ENCODE measurements at regions not wholly inside any gene's neighbourhood (a gene's known extent, or its start where the extent isn't known, plus 50 kb on each side); places are given as distances from the start of the nearest gene placed in this dataset.
"Not testable (repeated sequence)": the region's sequence is repeated elsewhere in the genome, so short reads cannot be mapped to it uniquely, and the experiment has no call there.

DNA sequence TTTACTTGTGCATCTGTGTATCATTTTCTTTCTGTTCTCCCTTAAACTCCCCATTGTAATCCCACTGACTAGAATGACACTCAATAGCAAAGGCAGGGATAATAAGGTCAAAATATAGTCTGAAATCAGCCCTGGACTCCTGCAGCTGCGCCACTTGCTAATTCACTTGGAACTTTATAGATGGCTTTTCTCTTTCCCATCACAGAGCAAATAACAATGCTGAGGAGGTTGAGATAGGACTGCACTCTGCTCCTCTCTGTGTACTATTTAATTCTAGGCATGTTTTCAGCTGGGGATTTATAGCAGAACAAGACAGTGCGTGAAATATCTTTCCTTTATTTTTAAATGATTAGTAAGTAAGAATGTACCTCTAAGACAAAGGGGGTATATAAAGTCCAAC is 324.2 kb downstream of the LNPK start:
- DNase-seq: no peak

- no peak for DNase-seq
Measured at GRCh38 chr2:175676813-175677212, 325.3 kb downstream of the LNPK start.

DNA sequence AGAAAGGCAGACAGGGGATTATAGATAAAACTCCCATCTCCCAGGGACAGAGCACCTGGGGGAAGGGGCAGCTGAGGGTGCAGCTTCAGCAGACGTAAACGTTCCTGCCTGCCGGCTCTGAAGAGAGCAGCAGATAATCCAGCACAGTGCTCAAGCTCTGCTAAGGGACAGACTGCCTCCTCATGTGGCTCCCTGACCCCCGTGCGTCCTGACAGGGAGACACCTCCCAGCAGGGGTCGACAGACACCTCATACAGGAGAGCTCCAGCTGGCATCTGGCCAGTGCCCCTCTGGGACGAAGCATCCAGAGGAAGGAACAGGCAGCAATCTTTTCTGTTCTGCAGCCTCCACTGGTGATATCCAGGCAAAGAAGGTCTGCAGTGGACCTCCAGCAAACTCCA is 333.3 kb downstream of the LNPK start:
- not testable (repeated sequence) for DNase-seq

GRCh38 chr2:175662335-175662734 is 339.7 kb downstream of the LNPK start:
- no peak for DNase-seq

DNA sequence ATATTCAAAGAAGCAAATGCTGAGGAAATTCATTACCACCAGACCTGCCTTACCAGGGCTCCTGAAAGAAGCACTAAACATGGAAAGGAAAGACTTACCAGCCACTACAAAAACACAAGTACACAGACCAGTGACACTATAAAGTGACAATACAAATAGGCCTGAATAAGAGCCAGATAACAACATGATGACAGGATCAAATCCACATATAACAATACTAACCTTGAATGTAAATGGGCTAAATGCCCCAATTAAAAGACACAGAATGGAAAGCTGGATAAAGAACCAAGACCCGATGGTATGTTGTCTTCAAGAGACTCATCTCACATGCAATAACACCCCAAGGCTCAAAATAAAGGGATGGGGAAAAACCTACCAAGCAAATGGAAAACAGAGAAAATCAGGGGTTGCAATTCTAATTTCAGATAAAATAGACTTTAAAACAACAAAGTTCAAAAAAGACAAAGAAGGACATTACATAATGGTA is 353.4 kb downstream of the LNPK start:
- DNase-seq: no peak

GRCh38 chr2:175647058-175647457 is 355.0 kb downstream of the LNPK start:
- peak; percentile 43 for DNase-seq

- DNase-seq: no peak
Measured at GRCh38 chr2:175640655-175641054, 361.4 kb downstream of the LNPK start.

- no peak for DNase-seq
Measured at GRCh38 chr2:175633227-175633626, 368.8 kb downstream of the LNPK start.

- DNase-seq: no peak
Measured at GRCh38 chr2:175631245-175631623, 370.8 kb downstream of the LNPK start.

DNA sequence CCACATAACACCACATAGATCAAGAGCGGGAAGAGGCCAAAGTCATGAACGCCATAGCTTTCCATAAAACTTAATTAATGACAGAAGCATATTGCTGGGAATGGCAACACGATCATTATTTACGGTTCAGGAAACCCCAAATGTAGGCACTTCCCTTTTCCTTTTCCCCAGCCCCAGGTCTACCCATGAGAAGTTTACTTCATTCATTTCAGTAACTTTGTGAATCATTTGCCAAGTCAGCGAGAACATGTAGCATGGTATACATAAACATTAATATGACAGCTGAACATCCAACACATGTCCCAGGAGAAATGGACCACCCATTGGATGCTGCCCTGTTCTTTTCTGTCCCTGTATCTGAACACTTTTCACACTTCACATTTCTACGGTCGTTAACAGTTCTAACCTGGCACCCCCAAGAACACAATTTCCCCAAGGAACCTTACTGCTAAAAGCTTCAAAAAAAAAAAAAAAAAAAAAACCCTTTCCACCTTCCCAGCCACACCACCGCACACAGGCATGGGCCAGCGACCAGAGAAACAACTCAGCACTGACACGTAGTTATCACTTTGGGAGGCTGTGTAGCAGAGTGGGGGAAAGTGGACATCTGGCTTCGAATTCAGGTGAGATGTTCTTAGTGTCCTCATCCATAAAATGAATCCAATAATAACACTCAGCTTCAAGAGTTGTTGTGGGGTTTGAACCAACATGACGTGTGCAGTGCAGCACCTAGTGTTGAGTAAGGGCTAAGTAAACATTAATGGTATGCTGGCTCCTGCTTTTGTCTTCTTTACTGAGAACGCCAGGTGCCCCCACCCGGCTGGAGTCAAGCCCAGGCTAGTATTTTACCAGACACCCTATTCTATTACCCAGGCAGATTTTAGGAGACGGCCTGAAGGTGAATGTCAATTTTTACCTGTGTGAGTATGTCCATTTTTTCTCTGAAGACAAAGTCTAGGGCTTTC is 371.5 kb downstream of the LNPK start:
- DNase-seq: no peak

GRCh38 chr2:175628243-175628642 is 373.8 kb downstream of the LNPK start:
- DNase-seq: no peak

GRCh38 chr2:175627405-175627804 is 374.7 kb downstream of the LNPK start:
- no peak for DNase-seq

- no peak for DNase-seq
Measured at GRCh38 chr2:175626796-175627195, 375.3 kb downstream of the LNPK start.

GRCh38 chr2:175624785-175625184 is 377.3 kb downstream of the LNPK start:
- DNase-seq: no peak

- no peak for DNase-seq
Measured at GRCh38 chr2:175624211-175624761, 377.8 kb downstream of the LNPK start.

DNA sequence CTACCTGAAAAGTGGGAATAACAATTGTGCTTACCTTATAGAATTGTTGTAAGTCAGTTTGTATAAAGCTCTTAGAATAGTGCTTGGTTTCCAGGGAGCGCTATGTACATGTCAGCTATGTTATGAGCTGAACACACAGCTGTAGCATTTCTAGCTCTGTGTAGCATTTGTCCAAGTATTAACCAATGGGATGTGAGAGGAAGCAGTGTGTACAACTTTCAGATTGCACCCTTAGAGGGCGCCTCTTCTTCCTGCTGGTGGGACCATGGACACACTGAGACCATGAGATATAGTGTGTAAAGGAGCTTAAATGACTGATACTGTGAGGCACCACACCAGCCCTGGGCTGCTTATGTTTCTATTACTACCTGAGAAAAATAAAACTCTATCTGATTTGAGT is 380.2 kb downstream of the LNPK start:
- DNase-seq: no peak

- DNase-seq: no peak
Measured at GRCh38 chr2:175620106-175620505, 382.0 kb downstream of the LNPK start.

DNA sequence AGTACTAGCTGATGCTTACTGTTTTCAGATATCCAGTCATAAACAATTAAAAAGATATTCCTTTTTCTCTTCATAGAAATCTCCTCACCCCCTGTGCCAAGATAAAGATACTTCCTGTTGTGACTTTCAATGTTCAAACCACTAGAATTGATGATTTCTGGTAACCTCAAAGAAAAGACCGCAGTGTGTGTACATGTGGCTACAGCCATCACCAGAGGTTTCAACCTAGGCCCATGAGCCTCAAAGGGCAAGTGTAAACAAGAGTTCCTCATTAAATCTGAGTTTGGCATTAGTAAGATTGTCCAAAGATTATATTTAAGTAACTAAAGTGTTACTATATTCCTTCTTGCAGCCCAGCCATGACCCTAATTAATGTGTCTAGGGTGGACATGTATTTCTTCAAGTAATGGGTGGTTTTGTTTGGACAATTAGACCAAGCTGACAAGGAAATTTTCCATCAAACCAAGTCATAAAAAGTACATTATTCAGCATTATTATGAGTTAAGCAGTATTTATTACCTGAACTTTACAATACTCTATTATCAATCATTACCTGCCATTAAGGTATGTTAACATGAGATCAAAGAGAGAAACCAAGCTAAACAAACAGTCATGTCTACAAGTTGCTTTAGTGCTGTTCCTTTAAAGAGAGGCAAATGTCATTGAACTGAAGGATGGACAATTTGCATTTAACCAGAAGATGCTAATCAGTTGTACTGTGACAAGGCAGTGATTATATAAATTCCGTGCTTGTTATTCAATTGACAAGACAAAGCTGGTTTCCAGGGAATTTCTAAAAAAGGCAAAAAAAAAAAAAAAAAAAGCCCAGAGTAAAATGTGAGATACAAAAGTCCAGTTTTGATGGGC is 382.7 kb downstream of the LNPK start:
- no peak for DNase-seq

- no peak for DNase-seq
Measured at GRCh38 chr2:175612280-175612679, 389.8 kb downstream of the LNPK start.

- no peak for DNase-seq
Measured at GRCh38 chr2:175606010-175606841, 395.8 kb downstream of the LNPK start.

GRCh38 chr2:175605640-175606009 is 396.4 kb downstream of the LNPK start:
- no peak for DNase-seq

GRCh38 chr2:175601969-175602368 is 400.1 kb downstream of the LNPK start:
- no peak for DNase-seq

Data from femur (tissue), 1 donor.